Caco-2 (cell line): ENCODE measurements at regions not wholly inside any gene's neighbourhood (a gene's known extent, or its start where the extent isn't known, plus 50 kb on each side); places are given as distances from the start of the nearest gene placed in this dataset.

Source experiments
- BruUV-seq: library from RNA; stranded (reverse); fragments of 400-500 nt; replicated peaks from 2 replicates; lab custom pipeline; 2021; lab: Mats Ljungman, UMichigan
- CTCF ChIA-PET: fragments of 300-600 bp; sonication (Branson Sonifier 250); formaldehyde crosslinking; loops from one replicate; lab custom pipeline; 2022; ENCODE audit warnings: antibody characterized with exemption; lab: Charles Lee
- POLR2A ChIA-PET: fragments of 300-600 bp; sonication (Branson Sonifier 250); formaldehyde crosslinking; loops from one replicate; lab custom pipeline; 2022; ENCODE audit warnings: antibody characterized with exemption; lab: Charles Lee
- DNase-seq, 2 experiments: peaks; one replicate each; pipeline versions ENCODE4 v3.0.0 to v3.0.0-alpha.2; 2020 to 2022
- H3K27me3 ChIP-seq: replicated peaks from 2 replicates; pipeline ENCODE4 v1.6.0; 2011; ENCODE audit warnings: low read length; ENCODE audit not compliant: control insufficient read depth, insufficient read depth
- H3K36me3 ChIP-seq: 2 replicates; pipeline ENCODE4 v1.5.1; 2011; ENCODE audit warnings: low read length; ENCODE audit not compliant: control insufficient read depth, insufficient read depth
- H3K4me1 ChIP-seq: fragments of 250-450 bp; sonication (Bioruptor Pico); 2 replicates; pipeline ENCODE4 v1.5.1; 2020; ENCODE audit warnings: mild to moderate bottlenecking
- H3K4me3 ChIP-seq: 2 replicates; pipeline ENCODE4 v1.5.1; 2011; ENCODE audit warnings: low read depth, mild to moderate bottlenecking, control low read depth, low read length
- H3K9me3 ChIP-seq: fragments of 250-450 bp; sonication (Bioruptor Pico); 2 replicates; pipeline ENCODE4 v1.5.1; 2020; ENCODE audit warnings: mild to moderate bottlenecking, moderate library complexity
- H3K27ac Mint-ChIP-seq: one replicate; pipeline ENCODE4 v1.8.0; 2022; ENCODE audit warnings: mixed read lengths; ENCODE audit not compliant: unreplicated experiment
- H3K27me3 Mint-ChIP-seq: one replicate; pipeline ENCODE4 v1.8.0; 2022; ENCODE audit warnings: mixed read lengths; ENCODE audit not compliant: insufficient read depth, unreplicated experiment
- H3K36me3 Mint-ChIP-seq: one replicate; pipeline ENCODE4 v1.8.0; 2022; ENCODE audit warnings: mild to moderate bottlenecking, mixed read lengths; ENCODE audit not compliant: insufficient read depth, unreplicated experiment
- H3K4me1 Mint-ChIP-seq: one replicate; pipeline ENCODE4 v1.8.0; 2022; ENCODE audit warnings: low read depth, mixed read lengths; ENCODE audit not compliant: unreplicated experiment
- H3K4me3 Mint-ChIP-seq: one replicate; pipeline ENCODE4 v1.8.0; 2022; ENCODE audit warnings: mild to moderate bottlenecking, moderate library complexity, mixed read lengths; ENCODE audit not compliant: unreplicated experiment
- H3K9me3 Mint-ChIP-seq: one replicate; pipeline ENCODE4 v1.8.0; 2022; ENCODE audit warnings: mixed read lengths; ENCODE audit not compliant: unreplicated experiment
- CTCF ChIP-seq, 2 experiments: fragments of 200-600 bp in 1 of 2; IDR thresholded peaks; 1 replicate in 1 of 2; 2 replicates in 1 of 2; pipeline versions ENCODE4 v1.5.1 to v1.8.0; 2011 to 2022; ENCODE audit warnings: antibody characterized with exemption in 1 of 2, control low read depth in 1 of 2, inconsistent platforms in 1 of 2, low read depth in 1 of 2, low read length in 1 of 2, mild to moderate bottlenecking in 1 of 2, moderate library complexity in 1 of 2; ENCODE audit not compliant: insufficient read depth in 1 of 2, severe bottlenecking in 1 of 2, unreplicated experiment in 1 of 2
- intact Hi-C: fragments of 100-400 bp; cut with micrococcal nuclease; formaldehyde crosslinking; loops from one replicate; pipeline ENCODE4 v1.10.0; 2022; ENCODE audit not compliant: unreplicated experiment

GRCh38 chr4:8729408-8730149 lies 137.0 kb downstream of the CPZ start:
- intact Hi-C loops: no loop called here
- H3K4me3 Mint-ChIP-seq: no peak overlapping the region
- H3K9me3 ChIP-seq: no peaks in the 10 kb centered on the region
- H3K4me1 ChIP-seq: no peaks in the 10 kb centered on the region
- H3K9me3 Mint-ChIP-seq: peaks cover 10% of the 10 kb centered on the region
- DNase-seq: no peak
- H3K4me1 Mint-ChIP-seq: no peaks in the 10 kb centered on the region
- H3K27me3 Mint-ChIP-seq: no peaks in the 10 kb centered on the region
- no TSS peak for BruUV-seq
- peaks cover 5% of the 10 kb centered on the region for H3K36me3 Mint-ChIP-seq
- H3K4me3 ChIP-seq: no peak overlapping the region
- POLR2A ChIA-PET: no interaction called here
- CTCF ChIA-PET: no interaction called here
- TF ChIP-seq CTCF (IDR thresholded peaks at IDR 0.05; ENCODE audit: insufficient read depth in 1 of 2, low read depth in 1 of 2, low read length in 1 of 2, severe bottlenecking in 1 of 2, unreplicated experiment in 1 of 2): no peak
- H3K36me3 ChIP-seq: no peaks in the 10 kb centered on the region
- no peak overlapping the region for H3K27ac Mint-ChIP-seq
- no peaks in the 10 kb centered on the region for H3K27me3 ChIP-seq

GRCh38 chr4:8728536-8729407 lies 136.2 kb downstream of the CPZ start:
- Histone ChIP-seq H3K9me3 (no peaks in the 10 kb centered on the region), H3K4me3 (no peak overlapping the region), H3K4me1 (no peaks in the 10 kb centered on the region), H3K36me3 (no peaks in the 10 kb centered on the region), H3K27me3 (no peaks in the 10 kb centered on the region)
- H3K4me1 Mint-ChIP-seq: no peaks in the 10 kb centered on the region
- POLR2A ChIA-PET: no interaction called here
- intact Hi-C loops: no loop called here
- peaks cover 3% of the 10 kb centered on the region for H3K27me3 Mint-ChIP-seq
- CTCF ChIA-PET: no interaction called here
- H3K36me3 Mint-ChIP-seq: peaks cover 5% of the 10 kb centered on the region
- no peak overlapping the region for H3K27ac Mint-ChIP-seq
- TF ChIP-seq CTCF (IDR thresholded peaks at IDR 0.05; ENCODE audit: insufficient read depth in 1 of 2, low read depth in 1 of 2, low read length in 1 of 2, severe bottlenecking in 1 of 2, unreplicated experiment in 1 of 2): no peak
- H3K4me3 Mint-ChIP-seq: no peak overlapping the region
- peaks cover 2% of the 10 kb centered on the region for H3K9me3 Mint-ChIP-seq
- no peak for DNase-seq
- no TSS peak for BruUV-seq

- Histone ChIP-seq H3K9me3 (no peaks in the 10 kb centered on the region), H3K4me3 (no peak overlapping the region), H3K27me3 (no peaks in the 10 kb centered on the region), H3K36me3 (no peaks in the 10 kb centered on the region), H3K4me1 (no peaks in the 10 kb centered on the region)
- POLR2A ChIA-PET: no interaction called here
- DNase-seq: no peak
- Mint-ChIP-seq H3K27me3 (peaks cover 3% of the 10 kb centered on the region), H3K9me3 (no peaks in the 10 kb centered on the region), H3K27ac (no peak overlapping the region), H3K4me3 (no peak overlapping the region), H3K4me1 (no peaks in the 10 kb centered on the region), H3K36me3 (peaks cover 5% of the 10 kb centered on the region)
- BruUV-seq: no TSS peak
- TF ChIP-seq CTCF (IDR thresholded peaks at IDR 0.05; ENCODE audit: insufficient read depth in 1 of 2, low read depth in 1 of 2, low read length in 1 of 2, severe bottlenecking in 1 of 2, unreplicated experiment in 1 of 2): no peak
- CTCF ChIA-PET: no interaction called here
- intact Hi-C loops: no loop called here
Measured at GRCh38 chr4:8727546-8728510, 135.3 kb downstream of the CPZ start.
